Stomach (tissue), 4 donors: ENCODE measurements at regions not wholly inside any gene's neighbourhood (a gene's known extent, or its start where the extent isn't known, plus 50 kb on each side); places are given as distances from the start of the nearest gene placed in this dataset.

Experiments used
- CTCF ChIP-seq, 7 experiments: fragments of 450-650 bp in 4 of 7; fragments of 200-600 bp in 3 of 7; sonication (generic) in 3 of 7; IDR thresholded peaks; one replicate each; pipeline ENCODE4 v1.5.1; 2016 to 2019; ENCODE audit warnings: antibody characterized with exemption in 7 of 7, control low read depth in 2 of 7, mild to moderate bottlenecking in 1 of 7
- EP300 ChIP-seq: sonication (generic); formaldehyde crosslinking; IDR thresholded peaks from one replicate; pipeline ENCODE4 v1.6.1; 2017; ENCODE audit warnings: antibody characterized with exemption
- POLR2A ChIP-seq, 4 donors: fragments of 450-650 bp; IDR thresholded peaks; one replicate each; pipeline ENCODE4 v1.6.1; 2016; ENCODE audit warnings: antibody characterized with exemption in 4 of 4, control low read depth in 2 of 4, mild to moderate bottlenecking in 1 of 4, moderate library complexity in 1 of 4

DNA sequence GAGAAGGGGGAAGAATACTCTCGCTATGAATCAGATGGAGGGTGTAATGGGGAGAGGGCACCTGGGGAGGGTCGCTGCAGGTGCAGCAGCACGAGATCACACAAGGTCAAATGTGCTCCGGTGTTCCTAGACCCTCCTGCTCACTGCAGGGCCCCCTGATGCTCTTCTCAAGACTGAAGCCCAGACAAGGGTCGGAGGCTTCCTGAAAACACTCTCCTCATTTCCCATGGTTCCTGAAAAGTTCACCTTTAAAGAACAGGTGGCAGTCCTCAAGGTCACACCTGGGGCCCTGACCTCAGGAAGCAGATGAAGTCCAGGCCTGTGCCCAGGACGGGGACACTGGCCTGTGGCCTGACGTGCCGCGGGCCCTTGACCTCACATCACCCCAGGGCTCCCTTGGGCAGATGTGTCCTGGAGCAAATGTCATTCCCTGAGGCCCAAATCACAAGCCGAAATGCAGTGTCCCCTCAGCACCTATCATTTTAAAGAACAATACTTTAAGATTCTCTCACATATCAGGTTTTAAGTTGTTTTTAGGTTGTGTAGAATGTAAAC is 289.8 kb downstream of the GLRX3 start:
- TF ChIP-seq CTCF (IDR thresholded peaks at IDR 0.05) (no peak), EP300 (no peak), POLR2A (IDR thresholded peaks at IDR 0.05) (no peak)
